ENCODE measurements at regions not wholly inside any gene's neighbourhood (a gene's known extent, or its start where the extent isn't known, plus 50 kb on each side); places are given as distances from the start of the nearest gene placed in this dataset.

GRCh38 chr15:100727291-100727851 is 125.0 kb downstream of the ASB7 start:
- intact Hi-C loops (cut with DNase I) = loop anchor here (10.0 kb wide), 1 partner anchor 383 kb away; the partner anchor contains the start of gene ADAMTS17
- TF ChIP-seq, protein P1, sequence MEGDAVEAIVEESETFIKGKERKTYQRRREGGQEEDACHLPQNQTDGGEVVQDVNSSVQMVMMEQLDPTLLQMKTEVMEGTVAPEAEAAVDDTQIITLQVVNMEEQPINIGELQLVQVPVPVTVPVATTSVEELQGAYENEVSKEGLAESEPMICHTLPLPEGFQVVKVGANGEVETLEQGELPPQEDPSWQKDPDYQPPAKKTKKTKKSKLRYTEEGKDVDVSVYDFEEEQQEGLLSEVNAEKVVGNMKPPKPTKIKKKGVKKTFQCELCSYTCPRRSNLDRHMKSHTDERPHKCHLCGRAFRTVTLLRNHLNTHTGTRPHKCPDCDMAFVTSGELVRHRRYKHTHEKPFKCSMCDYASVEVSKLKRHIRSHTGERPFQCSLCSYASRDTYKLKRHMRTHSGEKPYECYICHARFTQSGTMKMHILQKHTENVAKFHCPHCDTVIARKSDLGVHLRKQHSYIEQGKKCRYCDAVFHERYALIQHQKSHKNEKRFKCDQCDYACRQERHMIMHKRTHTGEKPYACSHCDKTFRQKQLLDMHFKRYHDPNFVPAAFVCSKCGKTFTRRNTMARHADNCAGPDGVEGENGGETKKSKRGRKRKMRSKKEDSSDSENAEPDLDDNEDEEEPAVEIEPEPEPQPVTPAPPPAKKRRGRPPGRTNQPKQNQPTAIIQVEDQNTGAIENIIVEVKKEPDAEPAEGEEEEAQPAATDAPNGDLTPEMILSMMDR (IDR thresholded peaks at IDR 0.05) = no peak
- no peaks in the 10 kb centered on the region for H3K9me3 ChIP-seq
- H3K27ac ChIP-seq = no peak overlapping the region
- H3K36me3 ChIP-seq = no peaks in the 10 kb centered on the region
- peaks cover 0 to 4% of the 10 kb centered on the region in 2 donors for H3K4me1 ChIP-seq
- H3K4me3 ChIP-seq = no peak overlapping the region
- peak in 1 of 2 donors; percentile 18 for DNase-seq (ENCODE audit: low spot score in 2 of 2)
- no peaks in the 10 kb centered on the region for H3K27me3 ChIP-seq

GRCh38 chr15:100728371-100729201 is 126.2 kb downstream of the ASB7 start:
- TF ChIP-seq, protein P1 (IDR thresholded peaks at IDR 0.05) = no peak
- intact Hi-C loops (cut with DNase I) = loop anchor here (10.0 kb wide), 1 partner anchor 384 kb away; the partner anchor contains the start of gene ADAMTS17
- Histone ChIP-seq H3K4me3 (no peak overlapping the region), H3K36me3 (no peaks in the 10 kb centered on the region), H3K4me1 (peaks cover 0 to 3% of the 10 kb centered on the region in 2 donors), H3K27me3 (no peaks in the 10 kb centered on the region), H3K27ac (no peak overlapping the region), H3K9me3 (no peaks in the 10 kb centered on the region)
- DNase-seq (ENCODE audit: low spot score in 2 of 2) = peak in 1 of 2 donors; percentile 58

- Histone ChIP-seq H3K4me1 (peaks cover 0 to 3% of the 10 kb centered on the region in 2 donors), H3K4me3 (no peak overlapping the region), H3K27me3 (no peaks in the 10 kb centered on the region), H3K9me3 (no peaks in the 10 kb centered on the region), H3K36me3 (no peaks in the 10 kb centered on the region), H3K27ac (no peak overlapping the region)
- intact Hi-C loops (cut with DNase I) = loop anchor here (10.0 kb wide), 1 partner anchor 385 kb away; the partner anchor contains the start of gene ADAMTS17
- TF ChIP-seq, protein P1 (IDR thresholded peaks at IDR 0.05) = no peak
- peak in 1 of 2 donors; percentile 34 for DNase-seq (ENCODE audit: low spot score in 2 of 2)
These were observed 127.1 kb downstream of the ASB7 start for GRCh38 chr15:100729461-100729860.

DNA sequence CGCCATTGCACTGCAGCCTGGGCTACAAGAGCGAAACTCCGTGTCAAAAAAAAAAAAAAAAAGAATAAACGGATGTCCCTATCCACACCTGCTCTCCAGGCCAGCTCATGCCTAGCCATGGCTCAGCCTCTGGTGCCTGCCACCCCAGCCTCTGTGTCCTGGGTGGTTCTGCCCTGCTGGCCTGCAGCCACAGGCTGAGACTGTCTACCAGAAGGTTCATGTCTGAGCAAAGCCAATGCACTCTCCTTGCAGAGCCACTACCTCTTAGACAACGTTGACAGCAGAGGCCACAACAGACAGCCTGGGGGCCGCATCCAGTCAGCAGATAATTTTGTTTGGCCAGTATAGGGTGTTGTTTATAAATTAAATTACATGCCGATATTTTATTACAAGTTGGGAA is 127.7 kb downstream of the ASB7 start:
- Histone ChIP-seq H3K9me3 (no peaks in the 10 kb centered on the region), H3K4me3 (no peak overlapping the region), H3K27me3 (no peaks in the 10 kb centered on the region), H3K27ac (no peak overlapping the region), H3K36me3 (no peaks in the 10 kb centered on the region), H3K4me1 (peaks cover 0 to 3% of the 10 kb centered on the region in 2 donors)
- no peak for DNase-seq (ENCODE audit: low spot score in 2 of 2)
- TF ChIP-seq, protein P1 (IDR thresholded peaks at IDR 0.05) = no peak
- intact Hi-C loops (cut with DNase I) = no loop called here

GRCh38 chr15:100730655-100731266 is 128.4 kb downstream of the ASB7 start:
- no peaks in the 10 kb centered on the region for H3K36me3 ChIP-seq
- DNase-seq (ENCODE audit: low spot score in 2 of 2) = no peak
- H3K9me3 ChIP-seq = no peaks in the 10 kb centered on the region
- H3K4me1 ChIP-seq = peaks cover 0 to 3% of the 10 kb centered on the region in 2 donors
- no peak overlapping the region for H3K27ac ChIP-seq
- H3K27me3 ChIP-seq = no peaks in the 10 kb centered on the region
- intact Hi-C loops (cut with DNase I) = no loop called here
- TF ChIP-seq, protein P1 (IDR thresholded peaks at IDR 0.05) = no peak
- H3K4me3 ChIP-seq = no peak overlapping the region
